GM19372 (cell line): ENCODE measurements at regions not wholly inside any gene's neighbourhood (a gene's known extent, or its start where the extent isn't known, plus 50 kb on each side); places are given as distances from the start of the nearest gene placed in this dataset.
"Not testable (repeated sequence)": the region's sequence is repeated elsewhere in the genome, so short reads cannot be mapped to it uniquely, and the experiment has no call there.

Experiments
- ATAC-seq: cut with Tn5 transposase; IDR thresholded peaks from one replicate; pipeline ENCODE4 v1.9.1; 2021; ENCODE audit warnings: mild to moderate bottlenecking, low read depth, moderate library complexity; ENCODE audit not compliant: unreplicated experiment

DNA sequence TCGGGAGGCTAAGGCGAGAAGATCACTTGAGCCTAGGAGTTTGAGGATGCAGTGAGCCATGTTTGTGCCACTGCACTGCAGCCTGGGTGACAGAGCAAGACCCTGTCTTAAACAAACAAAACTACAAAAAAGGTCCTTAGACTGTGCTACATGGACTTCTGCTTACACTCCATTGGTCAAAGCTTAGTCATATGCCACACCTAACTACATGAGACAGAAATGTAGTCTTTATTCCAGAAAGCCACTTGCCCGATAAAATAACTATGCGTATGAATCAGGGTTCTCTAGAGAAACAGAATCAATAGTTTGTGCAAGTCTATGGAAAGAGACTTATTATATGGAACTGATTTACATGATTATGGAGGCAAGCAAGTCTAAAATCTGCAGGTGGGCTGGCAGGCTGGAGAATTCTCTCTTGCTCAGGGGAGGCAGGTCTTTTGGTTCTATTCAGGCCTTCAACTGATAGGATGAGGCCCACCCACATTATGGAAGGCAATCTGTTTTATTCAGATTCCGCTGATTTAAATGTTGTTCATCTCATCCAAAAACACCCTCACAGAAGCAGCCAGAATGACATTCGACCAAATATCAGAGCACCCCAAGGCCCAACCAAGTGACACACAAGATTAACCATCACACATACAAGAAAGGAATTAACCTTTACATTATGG lies 114.4 kb upstream of the SIX2 start:
- no peak for ATAC-seq

GRCh38 chr2:45123065-45123464 lies 113.8 kb upstream of the SIX2 start:
- no peak for ATAC-seq

GRCh38 chr2:45121236-45121927 lies 112.1 kb upstream of the SIX2 start:
- ATAC-seq, result no peak

GRCh38 chr2:45120546-45120945 lies 111.3 kb upstream of the SIX2 start:
- ATAC-seq, result no peak

DNA sequence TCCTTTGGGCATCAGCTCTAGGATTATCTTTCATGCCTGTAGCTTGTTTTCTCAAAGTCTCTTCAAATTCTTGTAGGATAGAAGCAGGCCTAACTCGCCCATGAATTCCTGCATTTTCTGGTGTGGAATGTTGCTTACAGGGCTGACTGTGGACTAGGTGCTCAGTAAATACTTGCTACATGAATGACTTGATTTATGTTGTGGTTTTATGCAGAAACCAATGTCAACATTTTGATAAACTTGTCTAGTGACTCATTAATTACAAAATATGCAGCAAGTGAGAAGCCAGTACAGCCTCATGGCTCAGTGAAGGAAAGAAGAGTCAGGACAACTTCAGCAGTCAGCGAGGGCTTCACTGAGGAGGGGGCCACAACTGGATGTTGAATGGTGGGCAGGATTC lies 110.6 kb upstream of the SIX2 start:
- ATAC-seq, result no peak

DNA sequence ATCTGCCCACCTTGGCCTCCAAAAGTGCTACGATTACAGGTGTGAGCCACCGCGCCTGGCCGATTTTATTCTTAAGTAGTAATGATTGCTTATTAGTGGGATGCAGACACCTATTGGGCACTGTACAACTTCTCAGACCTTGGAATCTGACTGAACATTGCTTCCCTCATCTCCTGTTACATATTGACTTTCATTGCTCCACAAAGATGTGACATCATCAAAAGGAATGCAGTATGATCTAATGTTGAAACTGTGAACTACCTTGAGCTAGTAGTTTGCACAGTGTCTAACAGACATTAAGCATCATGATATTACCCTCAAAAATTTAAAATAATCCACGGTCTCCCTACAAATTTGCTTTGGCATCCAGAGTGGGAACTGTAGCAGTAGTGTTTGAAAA lies 109.8 kb upstream of the SIX2 start:
- ATAC-seq, result no peak

GRCh38 chr2:45117383-45117782 lies 108.1 kb upstream of the SIX2 start:
- no peak for ATAC-seq

- no peak for ATAC-seq
These were observed 105.9 kb upstream of the SIX2 start for GRCh38 chr2:45115181-45115580.

GRCh38 chr2:45114221-45114955 lies 105.1 kb upstream of the SIX2 start:
- no peak for ATAC-seq

- ATAC-seq, result no peak
These were observed 103.5 kb upstream of the SIX2 start for GRCh38 chr2:45112750-45113149.

DNA sequence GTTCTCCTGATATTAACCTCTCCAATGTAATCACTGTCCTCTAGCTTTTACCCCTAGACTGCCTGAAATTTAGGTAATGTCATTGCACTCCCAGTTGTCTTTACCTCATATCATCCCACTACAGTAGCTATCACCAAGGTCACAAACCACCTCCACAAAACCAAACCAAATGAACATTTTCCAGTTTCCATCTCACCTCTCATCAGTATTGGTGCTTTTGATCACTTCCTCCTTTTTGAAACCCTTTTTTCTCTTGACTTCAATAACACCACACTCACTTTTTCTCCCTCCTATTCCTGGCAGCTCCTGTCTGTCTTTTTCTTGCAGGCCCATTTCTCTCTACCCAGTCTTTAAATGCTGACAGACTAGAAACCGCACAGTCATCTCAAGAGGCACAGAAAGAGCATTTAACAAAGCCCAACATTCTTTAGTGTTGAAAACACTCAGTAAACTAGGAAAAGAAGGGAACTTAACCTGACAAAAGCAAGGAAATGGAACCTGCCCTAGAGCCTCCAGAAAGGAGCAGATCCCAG lies 95.9 kb upstream of the SIX2 start:
- no peak for ATAC-seq

DNA sequence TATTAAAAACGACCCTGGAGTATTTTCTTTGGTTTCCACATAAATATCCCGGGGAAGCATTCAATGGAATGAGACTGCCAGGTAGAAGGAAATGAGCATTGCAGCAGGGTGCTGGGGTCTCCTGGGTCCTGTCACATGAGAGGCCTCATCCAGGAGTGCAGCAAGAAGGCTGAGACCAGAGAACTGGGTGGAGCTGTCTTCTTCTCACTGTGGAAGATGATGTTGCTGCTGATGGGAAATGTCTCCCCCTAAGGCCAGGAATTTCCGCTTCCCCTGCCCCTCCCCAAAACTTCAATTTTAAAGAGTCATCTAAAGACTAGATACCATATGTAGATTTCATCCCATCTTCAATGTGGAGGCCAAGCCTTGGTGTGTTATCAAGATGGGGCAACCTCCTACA lies 95.2 kb upstream of the SIX2 start:
- no peak for ATAC-seq

DNA sequence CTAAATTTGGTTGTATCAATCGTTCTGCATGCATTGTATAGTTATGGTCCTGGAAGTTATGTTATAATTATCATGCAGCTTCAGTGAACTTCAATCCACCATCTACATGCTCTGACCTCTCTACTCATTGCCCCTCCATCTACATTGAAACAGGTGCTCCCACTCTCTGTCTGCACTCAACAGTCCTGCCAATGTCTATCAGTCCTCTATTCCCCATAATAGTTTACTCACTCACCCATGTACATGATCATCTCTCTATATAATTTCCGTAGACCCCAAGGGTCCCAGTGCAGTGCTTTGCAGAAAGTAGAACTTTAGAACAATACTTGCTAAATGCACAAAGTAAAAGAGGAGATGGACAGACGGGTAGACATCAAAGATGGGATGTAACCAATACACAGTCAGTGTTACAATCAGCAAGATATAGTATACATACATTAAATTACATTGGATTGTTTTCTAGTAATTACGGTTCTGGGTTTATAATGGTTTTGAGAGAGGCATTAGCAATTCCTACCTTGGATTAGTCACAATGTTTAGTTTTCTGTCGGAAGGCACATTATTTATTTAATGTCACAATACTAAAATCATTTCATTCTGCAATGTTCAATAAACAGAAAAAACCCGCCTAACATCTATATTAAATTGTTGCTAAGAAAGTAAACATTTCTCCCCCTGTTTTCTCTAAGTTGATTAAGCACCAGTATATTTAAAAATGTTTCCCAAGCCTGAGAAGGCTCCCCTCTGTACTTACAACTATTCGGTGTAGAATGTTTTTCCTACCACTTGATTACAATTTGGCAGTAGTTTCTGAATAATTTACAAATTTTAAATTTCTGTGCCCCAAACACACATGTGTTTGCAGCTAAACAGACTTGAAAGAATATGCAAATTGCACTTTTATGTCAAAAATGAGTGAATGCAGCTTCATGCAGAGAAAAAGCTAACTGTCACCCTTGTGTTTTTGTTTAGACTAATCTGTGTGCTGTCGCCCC lies 94.4 kb upstream of the SIX2 start:
- no peak for ATAC-seq

DNA sequence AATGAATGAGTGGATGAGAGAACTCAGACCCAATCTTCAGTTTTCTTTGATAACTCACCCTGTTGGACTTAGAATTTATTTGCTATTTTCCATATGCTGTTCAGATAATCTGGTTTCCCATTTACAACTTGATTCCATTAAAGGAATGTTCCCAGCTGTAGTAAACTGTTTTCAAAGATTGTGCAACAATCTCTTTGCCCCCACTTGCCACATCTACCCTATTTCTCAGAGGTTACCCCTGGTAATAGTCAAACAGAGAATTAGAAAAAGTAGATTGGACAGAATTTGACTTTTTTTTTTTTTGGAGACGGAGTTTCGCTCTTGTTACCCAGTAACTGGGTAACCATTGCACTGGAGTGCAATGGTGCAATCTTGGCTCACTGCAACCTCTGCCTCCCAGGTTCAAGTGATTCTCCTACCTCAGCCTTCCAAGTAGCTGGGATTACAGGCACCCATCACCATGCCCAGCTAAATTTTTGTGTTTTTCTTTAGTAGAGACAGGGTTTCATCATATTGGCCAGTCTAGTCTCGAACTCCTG lies 93.4 kb upstream of the SIX2 start:
- no peak for ATAC-seq

DNA sequence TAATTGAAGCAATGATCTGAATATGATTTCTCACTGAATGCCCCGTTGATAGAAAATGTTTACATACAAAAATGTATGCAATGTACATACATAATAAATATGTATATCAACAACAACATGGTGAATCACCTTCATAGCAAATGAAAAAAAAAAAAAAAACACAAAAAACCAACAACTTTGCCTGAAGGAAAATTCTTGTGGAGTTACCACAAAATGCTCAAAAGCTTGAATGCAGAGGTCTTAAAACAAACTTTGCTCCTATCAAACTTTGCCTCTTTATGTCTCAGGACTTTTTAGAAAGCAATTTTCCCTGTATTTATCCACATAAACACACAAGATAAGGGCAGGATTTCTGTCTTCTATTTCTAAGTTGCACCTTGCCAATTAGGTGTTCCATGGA lies 92.9 kb upstream of the SIX2 start:
- ATAC-seq, result no peak

DNA sequence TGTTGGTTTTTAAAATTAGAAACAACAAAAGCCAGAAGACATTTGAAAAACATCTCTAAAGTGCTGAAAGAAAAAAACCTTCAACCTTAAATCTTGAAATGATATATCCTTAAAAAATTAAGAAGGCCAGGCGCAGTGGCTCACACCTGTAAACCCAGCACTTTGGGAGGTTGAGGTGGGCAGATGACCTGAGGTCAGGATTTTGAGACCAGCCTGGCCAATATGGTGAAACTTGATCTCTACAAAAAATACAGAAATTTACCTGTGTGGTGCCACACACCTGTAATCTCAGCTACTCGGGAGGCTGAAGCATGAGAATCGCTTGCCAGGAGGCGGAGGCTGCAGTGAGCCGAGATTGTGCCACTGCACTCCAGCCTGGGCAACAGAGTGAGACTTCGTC lies 87.7 kb upstream of the SIX2 start:
- no peak for ATAC-seq

DNA sequence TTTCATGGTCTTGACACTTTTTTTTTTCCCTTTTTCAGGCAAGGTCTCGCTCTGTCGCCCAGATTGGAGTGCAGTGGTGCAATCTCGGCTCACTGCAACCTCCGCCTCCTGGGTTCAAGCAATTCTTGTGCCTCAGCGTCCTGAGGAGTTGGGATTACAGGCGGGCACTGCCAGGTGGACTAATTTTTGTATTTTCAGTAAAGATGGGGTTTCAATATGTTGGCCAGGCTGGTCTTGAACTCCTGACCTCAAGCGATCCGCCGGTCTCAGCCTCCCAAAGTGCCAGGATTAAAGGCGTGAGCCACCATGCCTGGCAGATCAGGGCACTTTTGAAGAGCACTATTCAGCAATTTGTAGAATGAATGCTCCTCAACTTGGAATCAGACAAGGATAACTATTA lies 86.8 kb upstream of the SIX2 start:
- ATAC-seq, result not testable (repeated sequence)

GRCh38 chr2:45093663-45094062 lies 84.4 kb upstream of the SIX2 start:
- no peak for ATAC-seq

GRCh38 chr2:45093181-45093580 lies 83.9 kb upstream of the SIX2 start:
- ATAC-seq, result no peak
